AG08396 (cell line): ENCODE measurements at regions not wholly inside any gene's neighbourhood (a gene's known extent, or its start where the extent isn't known, plus 50 kb on each side); places are given as distances from the start of the nearest gene placed in this dataset.

Experiments
- DNase-seq: peaks from one replicate; pipeline ENCODE4 v3.0.0; 2012; ENCODE audit warnings: low spot score, mixed read lengths

DNA sequence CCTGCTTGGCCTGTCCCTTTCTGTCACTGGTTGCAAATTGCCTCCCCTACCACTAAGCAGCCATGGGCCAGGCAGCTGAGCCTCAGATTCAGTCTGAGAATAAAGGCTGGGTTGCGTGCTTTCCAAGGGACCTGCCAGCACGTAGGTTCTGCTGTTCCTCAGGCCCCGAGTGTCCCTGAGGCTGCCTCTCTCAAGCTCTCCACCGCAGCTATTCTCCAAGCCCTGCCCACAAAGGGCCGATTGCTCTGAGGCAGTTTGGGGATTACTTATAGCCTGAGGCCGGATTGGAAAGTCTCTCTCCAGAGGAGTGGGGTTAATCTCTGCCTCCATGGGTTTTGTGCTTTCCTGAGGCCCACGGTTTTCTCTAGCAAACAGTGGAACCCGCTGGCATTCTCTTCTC, 590.7 kb downstream of the BCOR start:
- no peak for DNase-seq

GRCh38 chrX:39507617-39508299, 590.0 kb downstream of the BCOR start:
- no peak for DNase-seq

- no peak for DNase-seq
These were observed 589.5 kb downstream of the BCOR start for GRCh38 chrX:39508300-39508692.

DNA sequence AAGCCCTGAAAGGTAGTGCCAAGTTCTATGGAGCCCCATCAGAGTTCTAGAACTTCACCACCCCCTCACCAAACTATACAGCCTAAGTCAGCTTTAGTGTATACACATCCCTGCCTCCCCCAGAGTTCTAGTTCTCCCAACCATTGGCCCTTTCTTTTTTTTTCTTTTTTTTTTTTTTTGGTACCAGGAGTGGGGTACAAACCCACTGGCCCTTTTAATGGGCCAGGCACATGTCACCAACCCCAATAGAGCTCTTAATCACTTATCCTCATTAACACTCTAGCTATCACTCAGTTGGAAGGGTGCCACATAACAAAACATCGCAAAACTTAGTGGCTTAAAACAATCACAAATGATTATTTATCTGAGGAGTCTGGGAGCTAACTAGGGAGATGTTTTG, 588.6 kb downstream of the BCOR start:
- DNase-seq, result no peak

DNA sequence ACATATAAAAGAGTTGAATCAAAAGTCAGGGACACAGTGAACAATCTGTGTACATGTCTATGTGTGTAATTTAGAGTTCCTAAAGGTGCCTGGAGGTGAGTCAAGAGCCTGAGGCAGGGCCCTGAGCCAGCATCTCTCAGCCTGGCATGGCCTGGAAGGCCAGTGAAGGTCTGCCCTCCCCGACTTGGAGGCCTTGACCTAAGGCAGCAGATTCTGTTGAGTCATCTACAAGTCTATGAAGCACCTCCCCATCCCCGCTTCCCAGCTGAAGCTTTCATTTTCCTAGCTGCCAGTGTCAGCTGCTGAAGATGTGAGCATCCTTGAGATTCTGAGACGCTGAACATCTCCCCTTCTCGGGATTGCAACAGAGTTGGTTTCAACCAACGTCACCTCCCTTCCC, 583.9 kb downstream of the BCOR start:
- no peak for DNase-seq

DNA sequence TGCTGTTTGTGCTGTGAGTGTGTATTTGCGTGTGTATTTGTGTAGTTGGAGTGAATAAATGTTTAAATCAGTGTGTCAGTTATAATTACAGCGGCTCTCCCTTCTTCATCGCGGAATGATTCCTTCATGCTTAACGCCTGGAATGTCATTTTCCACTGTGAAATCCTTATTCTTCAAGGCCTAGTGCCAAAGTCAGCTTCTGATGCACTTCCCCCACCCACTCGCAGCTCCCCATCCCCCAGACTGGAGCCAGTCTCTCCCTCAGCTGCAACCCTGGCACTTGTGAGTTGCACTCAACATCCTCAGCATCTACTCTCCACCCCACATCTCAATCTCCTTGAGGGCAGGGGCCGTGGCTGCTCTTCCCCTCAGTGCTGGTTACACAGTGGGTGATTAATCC, 583.0 kb downstream of the BCOR start:
- no peak for DNase-seq

DNA sequence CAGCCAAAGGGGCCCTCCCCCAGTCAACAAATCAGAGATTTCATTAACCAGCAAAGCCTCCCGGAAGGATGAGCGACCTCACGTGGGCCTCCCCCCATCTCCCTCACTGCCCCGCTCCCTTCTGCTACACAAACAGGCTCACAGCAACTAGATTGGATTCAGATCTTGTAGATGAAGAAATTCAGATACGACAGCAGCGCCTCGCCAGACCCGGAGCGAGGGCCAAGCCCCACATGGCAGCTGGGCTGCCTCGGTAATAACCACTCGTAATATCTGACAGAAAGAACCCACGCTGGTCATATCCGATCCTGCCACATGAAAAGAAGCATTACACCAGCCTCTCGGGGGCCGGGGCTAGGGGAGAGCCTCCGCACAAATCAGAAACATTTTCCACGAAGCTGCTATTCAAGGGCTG, 581.3 kb downstream of the BCOR start:
- DNase-seq, result no peak

DNA sequence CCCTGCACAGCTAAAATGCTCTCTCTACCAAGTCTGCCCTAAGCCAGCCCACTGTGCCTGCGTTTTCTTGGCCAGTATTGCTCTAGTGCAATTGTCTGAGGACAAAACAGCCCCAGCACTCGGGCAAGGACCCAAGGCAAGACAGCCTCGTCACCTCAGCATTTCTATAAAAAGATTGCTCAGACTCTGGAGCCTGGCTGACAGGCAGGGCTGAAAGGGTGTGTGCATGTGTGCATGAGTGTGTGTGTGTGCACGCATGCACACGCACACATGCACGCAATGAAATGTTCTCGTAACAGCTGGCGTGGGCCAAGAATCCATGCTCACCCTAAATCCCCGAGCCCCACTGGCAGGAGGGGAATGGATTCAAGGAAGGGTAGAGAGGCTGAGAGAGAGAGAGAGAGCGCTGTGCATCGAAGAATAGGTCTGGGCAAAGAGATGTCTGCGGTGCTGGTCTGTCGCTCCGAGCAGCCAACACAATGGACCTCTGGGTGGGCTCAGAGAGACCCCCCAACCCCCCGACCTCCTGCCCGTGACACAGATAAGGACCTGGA, 579.2 kb downstream of the BCOR start:
- no peak for DNase-seq

DNA sequence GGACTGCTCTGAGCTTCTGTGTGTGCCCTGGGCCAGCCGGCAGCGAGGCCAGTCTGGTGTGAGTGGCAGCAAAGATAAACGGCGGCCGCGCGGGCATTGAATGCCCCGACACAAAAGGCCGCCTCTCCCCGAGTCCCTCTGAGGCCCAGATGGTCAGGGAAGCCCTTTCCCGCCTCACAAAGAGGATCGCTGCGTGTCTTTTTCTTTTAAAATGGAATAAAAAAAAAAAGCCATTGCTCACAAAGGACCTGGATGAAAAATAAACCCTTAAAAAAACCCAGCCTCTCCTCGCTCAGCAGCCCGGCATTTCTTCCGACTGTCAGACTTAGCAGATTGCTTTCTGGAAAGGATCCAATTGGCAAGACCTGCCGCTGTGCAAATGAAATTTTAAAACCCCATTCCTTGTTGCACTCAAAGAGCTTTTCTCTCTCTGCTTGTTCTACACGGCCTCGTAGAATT, 578.7 kb downstream of the BCOR start:
- DNase-seq, result no peak

- DNase-seq, result no peak
These were observed 578.0 kb downstream of the BCOR start for GRCh38 chrX:39519566-39520301.

GRCh38 chrX:39525758-39526157, 572.0 kb downstream of the BCOR start:
- no peak for DNase-seq

DNA sequence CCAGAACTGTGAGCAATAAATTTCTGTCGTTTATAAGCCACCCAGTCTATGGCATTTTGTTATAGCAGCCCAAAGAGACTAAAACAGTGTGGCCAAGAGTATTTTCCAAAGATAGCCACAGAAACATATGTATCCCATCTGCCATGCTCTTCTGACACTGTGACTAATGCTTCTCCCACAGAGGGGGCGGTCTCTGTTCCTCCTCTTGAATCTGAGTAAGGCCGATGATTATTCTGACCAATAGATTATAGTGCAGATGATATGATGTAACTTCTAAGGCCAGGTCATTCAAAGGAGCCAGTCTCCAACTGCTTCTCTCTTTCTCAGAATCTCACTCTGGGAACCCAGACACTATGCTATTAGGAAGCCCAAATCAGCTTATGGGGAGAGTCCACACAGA, 570.7 kb downstream of the BCOR start:
- DNase-seq, result no peak

DNA sequence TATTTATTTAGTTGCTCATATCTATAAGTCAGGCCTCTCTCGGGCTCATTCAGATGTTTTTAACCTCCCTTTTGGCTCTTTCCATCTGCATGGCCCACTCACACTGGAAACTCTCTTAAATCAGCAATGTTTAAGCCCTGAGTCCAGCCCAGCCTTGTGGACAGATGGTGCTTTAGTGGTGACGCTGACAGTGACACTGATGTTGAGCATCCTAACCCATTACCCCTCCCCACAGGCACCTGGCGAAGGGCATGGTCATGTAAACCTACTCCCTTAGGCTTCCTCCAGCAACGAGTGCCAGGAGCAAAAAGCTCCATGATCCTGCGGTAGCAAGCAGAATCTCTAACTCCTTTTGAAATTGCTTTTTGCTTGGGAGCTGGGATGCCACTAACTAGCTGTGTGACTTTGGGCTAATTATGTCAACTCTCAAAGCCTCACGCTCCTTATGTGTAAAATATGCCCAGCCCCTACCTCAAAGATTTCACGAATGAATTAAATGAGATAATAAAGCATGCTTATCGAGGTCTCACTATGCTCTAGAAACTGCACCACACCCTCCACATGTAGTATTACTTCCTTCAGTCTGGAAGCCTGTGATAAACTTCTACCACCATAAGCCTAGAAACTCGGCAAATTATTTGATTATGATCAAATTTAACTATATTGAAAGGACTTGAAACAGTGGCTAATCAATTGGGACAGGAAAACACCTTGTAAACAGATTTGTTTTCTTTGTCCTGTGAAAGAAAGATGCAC, 569.4 kb downstream of the BCOR start:
- no peak for DNase-seq

DNA sequence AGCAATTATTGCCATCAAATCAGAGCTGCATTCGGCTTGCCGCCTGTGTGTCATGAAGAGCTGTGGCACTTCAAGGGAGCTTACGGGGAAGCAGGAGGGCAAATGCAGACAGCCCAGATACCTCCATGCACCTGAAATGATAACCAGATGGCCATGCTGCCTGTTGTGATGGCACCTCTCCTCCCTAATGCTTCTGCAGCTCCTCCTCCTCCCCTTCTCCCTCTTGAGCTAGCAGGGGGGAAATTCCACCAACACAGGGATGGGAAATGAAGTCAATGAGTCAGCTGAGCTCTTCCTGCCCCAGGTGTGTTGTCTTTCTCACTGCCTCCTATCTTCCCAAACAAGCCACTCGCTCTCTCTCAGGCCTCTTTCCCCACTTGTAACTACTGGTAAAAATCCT, 565.0 kb downstream of the BCOR start:
- DNase-seq, result no peak

DNA sequence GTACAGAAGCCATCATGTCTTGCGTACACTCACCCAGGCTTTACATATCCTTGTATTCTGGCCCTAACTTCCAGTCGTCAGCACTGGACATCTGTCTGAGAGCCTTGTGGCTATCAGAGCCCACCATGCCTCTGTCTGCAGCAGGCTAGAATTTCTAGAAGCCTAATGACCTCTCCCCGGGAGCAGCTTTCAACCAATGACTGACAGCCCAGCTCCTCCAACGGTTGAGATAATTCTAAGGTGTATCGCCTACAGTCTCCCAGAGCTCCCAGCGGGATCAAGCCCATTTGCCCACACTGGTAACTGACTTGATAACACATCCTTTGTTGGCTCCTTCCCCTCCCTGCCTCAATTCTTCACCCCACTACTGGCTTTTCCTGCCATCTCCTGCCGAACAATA, 562.8 kb downstream of the BCOR start:
- DNase-seq, result no peak

DNA sequence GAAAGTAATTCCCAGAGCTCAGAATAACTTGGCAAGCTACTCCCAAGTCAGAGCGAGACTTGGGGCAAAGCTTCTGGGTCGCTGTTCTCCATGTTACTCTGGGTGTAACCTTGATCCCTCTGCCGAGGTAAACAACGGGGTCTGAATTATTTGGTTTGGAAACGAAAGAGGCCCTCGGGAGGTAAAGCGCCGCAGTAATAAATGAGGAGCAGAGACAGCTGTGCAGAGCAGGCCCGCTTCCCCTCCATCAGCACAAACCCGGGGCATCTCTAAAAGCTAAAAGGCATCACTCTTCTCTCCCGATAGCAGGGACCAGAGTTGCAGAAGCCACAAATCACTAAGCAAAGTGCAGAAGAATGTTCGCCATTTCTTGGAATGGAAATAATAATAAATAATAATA, 561.5 kb downstream of the BCOR start:
- DNase-seq, result no peak

DNA sequence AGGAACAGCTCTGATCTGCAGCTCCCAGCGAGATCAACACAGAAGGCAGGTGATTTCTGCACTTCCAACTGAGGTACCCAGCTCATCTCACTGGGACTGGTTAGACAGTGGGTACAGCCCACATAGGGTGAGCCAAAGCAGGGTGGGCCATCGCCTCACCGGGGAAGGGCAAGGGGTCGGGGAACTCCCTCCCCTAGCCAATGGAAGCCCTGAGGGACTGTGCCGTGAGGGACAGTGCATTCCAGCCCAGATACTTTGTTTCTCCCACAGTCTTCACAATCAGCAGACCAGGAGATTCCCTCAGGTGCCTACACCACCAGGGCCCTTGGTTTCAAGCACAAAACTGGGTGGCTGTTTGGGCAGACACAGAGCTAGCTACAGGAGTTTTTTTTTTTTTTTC, 555.9 kb downstream of the BCOR start:
- no peak for DNase-seq

DNA sequence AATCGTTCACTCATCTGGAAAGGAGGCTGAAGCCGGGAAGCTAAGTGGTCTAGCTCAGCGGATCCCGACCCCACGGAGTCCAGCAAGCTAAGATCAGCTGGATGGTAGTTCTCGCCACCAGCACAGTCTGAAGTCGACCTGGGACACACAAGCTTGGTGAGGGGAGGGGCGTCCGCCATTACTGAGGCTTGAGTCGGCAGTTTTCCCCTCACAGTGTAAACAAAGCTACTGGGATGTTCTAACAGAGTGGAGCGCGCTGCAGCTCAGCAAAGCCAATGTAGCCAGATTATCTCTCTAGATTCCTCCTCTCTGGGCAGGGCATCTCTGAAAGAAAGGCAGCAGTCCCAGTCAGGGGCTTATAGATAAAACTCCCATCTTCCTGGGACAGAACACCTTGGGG, 555.4 kb downstream of the BCOR start:
- DNase-seq, result no peak

DNA sequence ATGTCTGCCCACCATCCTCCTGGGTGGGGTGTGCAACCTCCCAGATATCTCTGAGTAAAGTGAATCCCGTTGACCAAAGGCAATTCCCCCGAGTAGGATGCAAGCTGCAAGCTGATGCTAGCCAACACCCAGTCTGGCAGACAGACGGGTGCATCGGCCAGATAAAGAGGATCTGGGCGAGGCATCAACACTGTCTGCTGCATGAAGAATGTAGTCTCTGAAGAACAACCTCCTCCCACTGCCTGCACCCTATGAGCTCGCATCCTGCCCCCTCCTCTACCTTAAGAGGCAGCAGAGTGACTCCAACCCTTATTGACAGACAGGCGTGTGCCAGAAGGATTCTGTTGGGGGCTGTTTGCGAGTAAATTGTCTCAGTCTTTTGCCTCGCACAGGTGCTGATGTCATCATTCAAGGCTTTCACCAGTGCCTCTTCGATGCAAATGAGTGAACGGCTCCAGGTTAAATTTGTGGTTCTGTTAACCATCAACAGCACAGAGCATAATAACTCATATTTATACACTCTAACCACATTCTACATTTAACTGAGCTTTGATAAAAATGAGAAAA, 546.9 kb downstream of the BCOR start:
- DNase-seq, result no peak

DNA sequence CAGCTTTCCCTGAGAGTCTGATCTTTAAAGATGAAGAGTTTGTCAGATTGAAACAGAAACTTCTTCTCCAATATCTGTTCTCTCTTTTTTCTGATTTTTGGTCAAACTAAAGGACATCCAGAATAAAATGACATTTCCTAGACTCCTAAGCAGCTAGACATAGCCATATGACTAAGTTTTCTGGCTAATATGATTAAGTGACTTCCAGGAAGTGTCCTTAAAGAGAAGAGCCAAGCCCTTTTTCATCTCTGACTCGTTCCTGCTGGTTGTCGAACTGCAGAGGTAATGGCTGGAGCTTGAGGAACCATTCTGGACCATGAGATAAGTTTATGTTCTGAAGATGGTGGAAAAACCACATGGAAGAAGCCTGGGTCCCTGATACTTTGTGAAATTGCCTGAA, 546.0 kb downstream of the BCOR start:
- DNase-seq, result no peak

GRCh38 chrX:39555431-39555830, 542.3 kb downstream of the BCOR start:
- DNase-seq, result no peak

GRCh38 chrX:39556056-39556455, 541.7 kb downstream of the BCOR start:
- DNase-seq, result no peak

GRCh38 chrX:39559229-39559628, 538.5 kb downstream of the BCOR start:
- DNase-seq, result no peak
